HepG2 (cell line): ENCODE measurements at regions not wholly inside any gene's neighbourhood (a gene's known extent, or its start where the extent isn't known, plus 50 kb on each side); places are given as distances from the start of the nearest gene placed in this dataset.

Experiments
- CREB1 ChIP-seq, 2 experiments: fragments of 450-650 bp in 1 of 2; IDR thresholded peaks; 2 replicates each; pipeline ENCODE4 v1.6.1; 2016 to 2017; ENCODE audit warnings: control low read depth in 1 of 2, mild to moderate bottlenecking in 1 of 2, missing compliant biosample characterization in 1 of 2, missing genetic modification characterization in 1 of 2
- ZNF597 ChIP-seq: sonication (generic); formaldehyde crosslinking; IDR thresholded peaks from 2 replicates; pipeline ENCODE4 v1.5.0; 2020; ENCODE audit warnings: missing genetic modification reagents
- TF ChIP-seq, protein P1 (sequence below): IDR thresholded peaks from 2 replicates; pipeline ENCODE4 v1.6.1; 2016; ENCODE audit warnings: mild to moderate bottlenecking

DNA sequence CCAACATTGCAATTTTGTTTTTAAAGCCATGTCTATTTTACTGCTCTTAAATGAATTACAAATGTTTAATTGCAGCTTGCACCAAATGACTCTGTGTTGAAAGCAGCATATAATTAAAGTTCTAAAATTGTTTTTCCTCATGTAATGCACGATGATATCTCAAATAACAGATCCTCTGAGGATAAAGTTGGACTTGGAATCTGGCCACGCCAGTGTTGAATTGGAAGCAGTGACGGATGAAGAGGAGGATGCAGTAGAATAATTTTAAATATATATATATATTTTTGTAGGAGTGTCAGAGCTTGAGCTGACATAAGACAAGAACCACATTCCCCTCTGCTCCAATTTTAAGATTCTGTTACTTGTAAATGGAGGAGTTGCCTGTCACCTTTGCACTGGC lies 406.6 kb upstream of the DPPA4 start:
- no peak for TF ChIP-seq ZNF597
- TF ChIP-seq CREB1 (IDR thresholded peaks at IDR 0.05), result no peak
- no peak for TF ChIP-seq CREB1 (CRISPR knock-in tag; IDR thresholded peaks at IDR 0.05)
- TF ChIP-seq, protein P1, sequence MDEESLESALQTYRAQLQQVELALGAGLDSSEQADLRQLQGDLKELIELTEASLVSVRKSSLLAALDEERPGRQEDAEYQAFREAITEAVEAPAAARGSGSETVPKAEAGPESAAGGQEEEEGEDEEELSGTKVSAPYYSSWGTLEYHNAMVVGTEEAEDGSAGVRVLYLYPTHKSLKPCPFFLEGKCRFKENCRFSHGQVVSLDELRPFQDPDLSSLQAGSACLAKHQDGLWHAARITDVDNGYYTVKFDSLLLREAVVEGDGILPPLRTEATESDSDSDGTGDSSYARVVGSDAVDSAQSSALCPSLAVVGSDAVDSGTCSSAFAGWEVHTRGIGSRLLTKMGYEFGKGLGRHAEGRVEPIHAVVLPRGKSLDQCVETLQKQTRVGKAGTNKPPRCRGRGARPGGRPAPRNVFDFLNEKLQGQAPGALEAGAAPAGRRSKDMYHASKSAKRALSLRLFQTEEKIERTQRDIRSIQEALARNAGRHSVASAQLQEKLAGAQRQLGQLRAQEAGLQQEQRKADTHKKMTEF (CRISPR knock-in tag), result no peak
